ENCODE measurements at regions not wholly inside any gene's neighbourhood (a gene's known extent, or its start where the extent isn't known, plus 50 kb on each side); places are given as distances from the start of the nearest gene placed in this dataset.

DNA sequence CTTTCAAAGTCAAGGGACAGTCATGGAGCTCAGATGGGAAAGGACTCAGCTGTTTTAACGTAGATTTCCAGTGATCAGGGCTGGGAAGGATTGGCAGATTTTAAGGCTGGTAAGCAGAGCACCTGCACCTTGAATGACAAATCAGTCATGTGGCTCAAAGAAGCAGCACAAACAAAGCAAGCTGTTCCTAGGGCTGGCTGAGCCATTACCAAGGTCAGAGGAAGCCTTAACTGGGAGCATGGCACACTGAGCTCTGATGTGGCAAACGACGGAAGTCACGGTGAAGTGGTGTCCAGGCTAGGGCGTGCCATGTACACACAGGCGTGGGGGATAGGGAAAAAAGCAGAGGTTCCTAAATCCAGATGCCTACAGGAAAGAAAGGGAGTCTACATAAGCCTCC lies 84.6 kb upstream of the PFN2 start:
- no peak for DNase-seq (ENCODE audit: low spot score)
- H3K27me3 ChIP-seq (replicated peaks; ENCODE audit: insufficient read depth, low read depth, low read length, poor library complexity) = no peaks in the 10 kb centered on the region
- POLR2A ChIA-PET (ENCODE audit: low non-redundant PET) = interaction anchor here (0.6 kb wide), 1 partner anchor 194 kb away, joined by 3 read pairs; no protein-coding TSS in a partner anchor
- no peaks in the 10 kb centered on the region for H3K9me3 ChIP-seq (ENCODE audit: low read depth, low read length, poor library complexity, severe bottlenecking)
- intact Hi-C loops (cut with micrococcal nuclease; ENCODE audit: unreplicated experiment) = no loop called here
- H3K4me1 ChIP-seq (ENCODE audit: insufficient read depth, low read length, poor library complexity, severe bottlenecking) = peaks cover 18% of the 10 kb centered on the region
- H3K27ac ChIP-seq (ENCODE audit: low read depth, low read length, poor library complexity, severe bottlenecking) = no peak overlapping the region
- BruUV-seq (replicated peaks) = no TSS peak
- H3K4me3 ChIP-seq (ENCODE audit: low read depth, low read length, poor library complexity, severe bottlenecking) = no peak overlapping the region
- H3K36me3 ChIP-seq (ENCODE audit: insufficient read depth, low read length, poor library complexity, severe bottlenecking) = no peaks in the 10 kb centered on the region
- CTCF ChIA-PET = no interaction called here
- TF ChIP-seq EZH2 (IDR thresholded peaks at IDR 0.05; ENCODE audit: borderline replicate concordance, low read depth, low read length, poor library complexity, severe bottlenecking) = no peak
- TF ChIP-seq, protein P1, sequence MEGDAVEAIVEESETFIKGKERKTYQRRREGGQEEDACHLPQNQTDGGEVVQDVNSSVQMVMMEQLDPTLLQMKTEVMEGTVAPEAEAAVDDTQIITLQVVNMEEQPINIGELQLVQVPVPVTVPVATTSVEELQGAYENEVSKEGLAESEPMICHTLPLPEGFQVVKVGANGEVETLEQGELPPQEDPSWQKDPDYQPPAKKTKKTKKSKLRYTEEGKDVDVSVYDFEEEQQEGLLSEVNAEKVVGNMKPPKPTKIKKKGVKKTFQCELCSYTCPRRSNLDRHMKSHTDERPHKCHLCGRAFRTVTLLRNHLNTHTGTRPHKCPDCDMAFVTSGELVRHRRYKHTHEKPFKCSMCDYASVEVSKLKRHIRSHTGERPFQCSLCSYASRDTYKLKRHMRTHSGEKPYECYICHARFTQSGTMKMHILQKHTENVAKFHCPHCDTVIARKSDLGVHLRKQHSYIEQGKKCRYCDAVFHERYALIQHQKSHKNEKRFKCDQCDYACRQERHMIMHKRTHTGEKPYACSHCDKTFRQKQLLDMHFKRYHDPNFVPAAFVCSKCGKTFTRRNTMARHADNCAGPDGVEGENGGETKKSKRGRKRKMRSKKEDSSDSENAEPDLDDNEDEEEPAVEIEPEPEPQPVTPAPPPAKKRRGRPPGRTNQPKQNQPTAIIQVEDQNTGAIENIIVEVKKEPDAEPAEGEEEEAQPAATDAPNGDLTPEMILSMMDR (conservative IDR thresholded peaks at IDR 0.05; ENCODE audit: low read depth, low read length) = no peak

DNA sequence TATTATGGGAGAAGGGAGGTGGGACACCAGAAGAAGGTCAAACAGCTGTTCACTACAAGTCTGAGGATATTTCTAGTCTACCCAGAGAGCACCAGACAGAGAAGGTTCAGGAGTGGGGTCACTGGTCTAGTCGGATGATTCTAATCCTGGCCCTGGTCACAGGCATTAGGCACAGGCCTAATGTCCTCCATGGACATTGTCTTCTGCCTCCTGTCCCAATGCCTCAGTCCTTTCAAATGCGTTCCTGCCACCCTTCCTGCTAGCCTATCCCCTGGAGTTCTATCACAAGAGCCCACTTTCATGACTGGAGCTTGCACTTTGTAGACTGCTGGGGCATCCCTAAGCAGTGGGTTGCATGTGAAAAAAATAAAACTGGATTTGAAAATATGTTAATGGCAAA lies 83.9 kb upstream of the PFN2 start:
- no peak overlapping the region for H3K27ac ChIP-seq (ENCODE audit: low read depth, low read length, poor library complexity, severe bottlenecking)
- H3K4me3 ChIP-seq (ENCODE audit: low read depth, low read length, poor library complexity, severe bottlenecking) = no peak overlapping the region
- no peaks in the 10 kb centered on the region for H3K36me3 ChIP-seq (ENCODE audit: insufficient read depth, low read length, poor library complexity, severe bottlenecking)
- H3K27me3 ChIP-seq (replicated peaks; ENCODE audit: insufficient read depth, low read depth, low read length, poor library complexity) = no peaks in the 10 kb centered on the region
- CTCF ChIA-PET = no interaction called here
- no TSS peak for BruUV-seq (replicated peaks)
- intact Hi-C loops (cut with micrococcal nuclease; ENCODE audit: unreplicated experiment) = no loop called here
- POLR2A ChIA-PET (ENCODE audit: low non-redundant PET) = no interaction called here
- no peaks in the 10 kb centered on the region for H3K9me3 ChIP-seq (ENCODE audit: low read depth, low read length, poor library complexity, severe bottlenecking)
- TF ChIP-seq, protein P1 (conservative IDR thresholded peaks at IDR 0.05; ENCODE audit: low read depth, low read length) = no peak
- no peak for TF ChIP-seq EZH2 (IDR thresholded peaks at IDR 0.05; ENCODE audit: borderline replicate concordance, low read depth, low read length, poor library complexity, severe bottlenecking)
- DNase-seq (ENCODE audit: low spot score) = no peak
- peaks cover 16% of the 10 kb centered on the region for H3K4me1 ChIP-seq (ENCODE audit: insufficient read depth, low read length, poor library complexity, severe bottlenecking)

DNA sequence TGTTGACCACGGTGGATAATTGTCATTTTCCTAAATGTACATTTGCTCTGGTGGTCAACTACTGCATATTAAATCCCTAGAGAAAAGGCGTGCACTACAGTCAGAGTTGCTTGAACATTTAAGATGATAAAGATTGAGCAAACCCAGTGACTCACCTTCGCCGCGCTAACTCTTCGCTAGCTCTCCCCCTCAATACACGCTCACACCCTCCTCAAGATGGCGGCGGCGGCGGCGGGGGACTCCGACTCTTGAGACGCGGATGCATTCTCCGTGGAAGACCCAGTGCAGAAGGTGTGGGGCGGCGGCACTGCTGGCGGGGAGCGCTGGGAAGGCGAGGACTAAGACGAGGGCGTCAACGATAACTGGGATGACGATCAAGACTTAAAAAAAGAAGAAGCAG lies 79.8 kb upstream of the PFN2 start:
- DNase-seq (ENCODE audit: low spot score) = no peak
- no peak overlapping the region for H3K4me3 ChIP-seq (ENCODE audit: low read depth, low read length, poor library complexity, severe bottlenecking)
- CTCF ChIA-PET = no interaction called here

More for the DNA sequence above, 79.8 kb upstream of the PFN2 start:
- Histone ChIP-seq H3K36me3 (ENCODE audit: insufficient read depth, low read length, poor library complexity, severe bottlenecking) (no peaks in the 10 kb centered on the region), H3K4me1 (ENCODE audit: insufficient read depth, low read length, poor library complexity, severe bottlenecking) (no peaks in the 10 kb centered on the region), H3K9me3 (ENCODE audit: low read depth, low read length, poor library complexity, severe bottlenecking) (no peaks in the 10 kb centered on the region), H3K27ac (ENCODE audit: low read depth, low read length, poor library complexity, severe bottlenecking) (no peak overlapping the region), H3K27me3 (replicated peaks; ENCODE audit: insufficient read depth, low read depth, low read length, poor library complexity) (no peaks in the 10 kb centered on the region)
- intact Hi-C loops (cut with micrococcal nuclease; ENCODE audit: unreplicated experiment) = no loop called here
- BruUV-seq (replicated peaks) = no TSS peak
- POLR2A ChIA-PET (ENCODE audit: low non-redundant PET) = no interaction called here
- TF ChIP-seq, protein P1 (conservative IDR thresholded peaks at IDR 0.05; ENCODE audit: low read depth, low read length) = no peak
- no peak for TF ChIP-seq EZH2 (IDR thresholded peaks at IDR 0.05; ENCODE audit: borderline replicate concordance, low read depth, low read length, poor library complexity, severe bottlenecking)
